Heart right ventricle (tissue), 16 donors: ENCODE measurements at regions not wholly inside any gene's neighbourhood (a gene's known extent, or its start where the extent isn't known, plus 50 kb on each side); places are given as distances from the start of the nearest gene placed in this dataset.

Experiments
- ATAC-seq, 8 donors: fragments of 200-7000 bp; cut with Tn5 transposase; one replicate each; pipeline ENCODE4 v1.9.1; 2020; ENCODE audit warnings: mild to moderate bottlenecking in 8 of 8, moderate library complexity in 8 of 8, moderate number of reproducible peaks in 1 of 8
- DNase-seq, 2 donors: peaks; one replicate each; pipeline ENCODE4 v3.0.0-alpha.2; 2020
- H3K27ac ChIP-seq, 10 donors: fragments of 200-600 bp; sonication (generic) in 2 of 10; one replicate each; pipeline versions ENCODE4 v1.5.0 to v1.8.0; 2020 to 2022; ENCODE audit warnings: mild to moderate bottlenecking in 3 of 10
- H3K27me3 ChIP-seq, 7 donors: fragments of 200-600 bp; one replicate each; pipeline ENCODE4 v1.8.0; 2021 to 2022; ENCODE audit warnings: mild to moderate bottlenecking in 2 of 7
- H3K36me3 ChIP-seq, 9 donors: fragments of 200-600 bp; sonication (generic) in 1 of 9; one replicate each; pipeline versions ENCODE4 v1.5.0 to v1.8.0; 2020 to 2022; ENCODE audit warnings: mild to moderate bottlenecking in 2 of 9
- H3K4me1 ChIP-seq, 9 donors: fragments of 200-600 bp; sonication (generic) in 1 of 9; one replicate each; pipeline versions ENCODE4 v1.5.0 to v1.8.0; 2020 to 2022; ENCODE audit warnings: mild to moderate bottlenecking in 4 of 9
- H3K4me3 ChIP-seq, 10 donors: fragments of 200-600 bp; sonication (generic) in 2 of 10; one replicate each; pipeline versions ENCODE4 v1.5.0 to v1.8.0; 2020 to 2022; ENCODE audit warnings: mild to moderate bottlenecking in 7 of 10, moderate library complexity in 2 of 10
- H3K9me3 ChIP-seq, 11 donors: fragments of 200-600 bp in 10 of 11; sonication (generic) in 2 of 11; one replicate each; pipeline versions ENCODE4 v1.5.0 to v1.8.0; 2013 to 2022; ENCODE audit warnings: mild to moderate bottlenecking in 2 of 11, control low read depth in 1 of 11, moderate library complexity in 1 of 11
- CTCF ChIP-seq, 9 donors: fragments of 200-600 bp; sonication (generic) in 2 of 9; IDR thresholded peaks; one replicate each; pipeline versions ENCODE4 v1.5.0 to v1.8.0; 2021 to 2022; ENCODE audit warnings: antibody characterized with exemption in 9 of 9, mild to moderate bottlenecking in 5 of 9, moderate library complexity in 1 of 9
- WGBS, 2 donors: extraction: QIAGEN DNeasy Blood & Tissue Kit; methylation state at CpG; one replicate each; pipeline ENCODE4 v1.1.7; 2013; ENCODE audit warnings: inconsistent platforms in 1 of 2; 5-methylcytosine and 5-hydroxymethylcytosine counted together
- intact Hi-C, 10 donors: fragments of 100-400 bp; cut with DNase I; formaldehyde crosslinking; loops; one replicate each; pipeline versions ENCODE4 v1.11.1 to v1.14.2; 2022
- donor health status: Arrhythmogenic right ventricular cardiomyopathy.
- donor health status: ischemic (EF 13 %, LVEDD 7.1; RV severe dilation, severe dysfunction).
- donor health status: healthy with polysubstance abuse.
- donor health status: DM: no; HTN: yes; CAD: no.
- donor health status: DM: no; HTN: no; CAD: no.
- donor health status: ischemic (EF 25% LVEDD 6.9; RV normal size, moderate dysfunction).
- donor health status: ischemic (EF 25% LVEDD 5.7; RV mildly dilated, moderate dysfunction).
- donor health status: healthy.
- donor health status: DM: yes; HTN: yes; CAD: no.
- donor health status: Ischemic cardiomyopathy.
- donor health status: ischemic (EF 35%, LVEDD 5.7; RV mildly dilated, moderate dysfunction).
- donor health status: nonischemic (EF 11% LVEDD 7.7; RV severe dilation, severe dysfunction).
- donor health status: DM: yes; HTN: yes; CAD: no.
- donor health status: PGD.
- donor health status: ischemic (EF 29% LVEDD 5.4; RV normal size, mild dysfunction).
- donor health status: nonischemic (EF 23%, LVEDD 6.1; RV moderate dilation, normal function).

- ATAC-seq (peak in 1 of 8 donors; percentile 45), DNase-seq (no peak)
- Histone ChIP-seq H3K27me3 (no peaks in the 10 kb centered on the region), H3K4me3 (no peak overlapping the region), H3K4me1 (no peaks in the 10 kb centered on the region), H3K36me3 (no peaks in the 10 kb centered on the region), H3K27ac (no peak overlapping the region), H3K9me3 (peaks cover 0 to 6% (median 0%) of the 10 kb centered on the region in 11 donors)
- TF ChIP-seq CTCF (IDR thresholded peaks at IDR 0.05), result no peak
- intact Hi-C loops, result loop anchor here in 1 of 10 donors (10.0 kb wide), 1 partner anchor 730 kb away; no protein-coding TSS in a partner anchor
- WGBS, 2 donors, result 48 to 56% methylated on average over 5 of the region's 5 CpGs
These were observed 128.9 kb upstream of the PLXNA4 start for GRCh38 chr7:132705146-132705545.

GRCh38 chr7:132703742-132704141, 127.5 kb upstream of the PLXNA4 start:
- no peaks in the 10 kb centered on the region for H3K36me3 ChIP-seq
- no peaks in the 10 kb centered on the region for H3K27me3 ChIP-seq
- DNase-seq (no peak), ATAC-seq (no peak)
- H3K27ac ChIP-seq, result no peak overlapping the region
- WGBS, 2 donors, result 89 to 91% methylated on average over 7 of the region's 7 CpGs
- intact Hi-C loops, result loop anchor here in 1 of 10 donors (10.0 kb wide), 1 partner anchor 731 kb away; no protein-coding TSS in a partner anchor
- TF ChIP-seq CTCF (IDR thresholded peaks at IDR 0.05), result no peak
- H3K4me3 ChIP-seq, result no peak overlapping the region
- H3K9me3 ChIP-seq, result peaks cover 0 to 6% (median 0%) of the 10 kb centered on the region in 11 donors
- H3K4me1 ChIP-seq, result no peaks in the 10 kb centered on the region

- no peaks in the 10 kb centered on the region for H3K36me3 ChIP-seq
- no peak overlapping the region for H3K27ac ChIP-seq
- DNase-seq (no peak), ATAC-seq (no peak)
- peaks cover 0 to 16% (median 0%) of the 10 kb centered on the region in 7 donors for H3K27me3 ChIP-seq
- peaks cover 0 to 6% (median 0%) of the 10 kb centered on the region in 11 donors for H3K9me3 ChIP-seq
- H3K4me1 ChIP-seq, result no peaks in the 10 kb centered on the region
- intact Hi-C loops, result no loop called here
- H3K4me3 ChIP-seq, result no peak overlapping the region
- WGBS, 2 donors, result 22 to 30% methylated on average over 4 of the region's 4 CpGs
- no peak for TF ChIP-seq CTCF (IDR thresholded peaks at IDR 0.05)
These were observed 120.7 kb upstream of the PLXNA4 start for GRCh38 chr7:132697003-132697402.

- intact Hi-C loops, result no loop called here
- DNase-seq (no peak), ATAC-seq (no peak)
- no peaks in the 10 kb centered on the region for H3K36me3 ChIP-seq
- H3K27me3 ChIP-seq, result peaks cover 0 to 16% (median 0%) of the 10 kb centered on the region in 7 donors
- no peaks in the 10 kb centered on the region for H3K9me3 ChIP-seq
- no peaks in the 10 kb centered on the region for H3K4me1 ChIP-seq
- no peak overlapping the region for H3K4me3 ChIP-seq
- no peak overlapping the region for H3K27ac ChIP-seq
- 62 to 72% methylated on average over 5 of the region's 5 CpGs for WGBS, 2 donors
- no peak for TF ChIP-seq CTCF (IDR thresholded peaks at IDR 0.05)
These were observed 120.1 kb upstream of the PLXNA4 start for GRCh38 chr7:132696332-132696731.
